SU-DHL-6 (cell line): ENCODE measurements at regions not wholly inside any gene's neighbourhood (a gene's known extent, or its start where the extent isn't known, plus 50 kb on each side); places are given as distances from the start of the nearest gene placed in this dataset.

Experiments
- H2AFZ ChIP-seq: fragments of 200-600 bp; sonication (generic); 2 replicates; pipeline ENCODE4 v1.6.1; 2014; ENCODE audit warnings: low read depth, mild to moderate bottlenecking, moderate library complexity, mixed read lengths, antibody characterized with exemption, low read length; ENCODE audit not compliant: severe bottlenecking
- H3F3A ChIP-seq: fragments of 200-600 bp; shearing (Covaris generic); 2 replicates; pipeline ENCODE4 v1.6.0; 2016; ENCODE audit warnings: antibody characterized with exemption, mild to moderate bottlenecking; ENCODE audit not compliant: insufficient read depth
- H3K27ac ChIP-seq: fragments of 200-600 bp; sonication (generic); 2 replicates; pipeline ENCODE4 v1.5.1; 2016; ENCODE audit warnings: low read depth, mild to moderate bottlenecking, low read length, moderate library complexity, mixed read lengths
- H3K27me3 ChIP-seq: fragments of 200-600 bp; sonication (generic), shearing (Covaris generic); 2 replicates; pipeline ENCODE4 v1.6.0; 2014; ENCODE audit warnings: mild to moderate bottlenecking, low read length
- H3K36me3 ChIP-seq: fragments of 200-600 bp; sonication (generic); 2 replicates; pipeline ENCODE4 v1.6.1; 2014; ENCODE audit warnings: mild to moderate bottlenecking, low read length, mixed read lengths
- H3K4me2 ChIP-seq: fragments of 300-600, 200-600 bp; shearing (Covaris generic), sonication (generic); 2 replicates; pipeline ENCODE4 v1.6.0; 2014; ENCODE audit warnings: low read length, low read depth, mild to moderate bottlenecking; ENCODE audit not compliant: poor library complexity, severe bottlenecking
- H3K4me3 ChIP-seq: fragments of 200-600 bp; sonication (generic); 2 replicates; pipeline ENCODE4 v1.5.1; 2014; ENCODE audit warnings: antibody characterized with exemption, low read length, mild to moderate bottlenecking, mixed read lengths; ENCODE audit not compliant: insufficient read depth, poor library complexity, severe bottlenecking
- H3K79me2 ChIP-seq: fragments of 200-600 bp; sonication (generic); 2 replicates; pipeline ENCODE4 v1.6.1; 2014; ENCODE audit warnings: mild to moderate bottlenecking, low read length, moderate library complexity; ENCODE audit not compliant: insufficient read depth
- H3K9ac ChIP-seq: fragments of 200-600 bp; sonication (generic); 2 replicates; pipeline ENCODE4 v1.7.0; 2014; ENCODE audit warnings: mild to moderate bottlenecking, low read length
- H3K9me2 ChIP-seq: fragments of 200-600 bp; sonication (generic); replicated peaks from 2 replicates; pipeline ENCODE4 v1.6.1; 2014; ENCODE audit warnings: low read length; ENCODE audit not compliant: insufficient read depth
- H3K9me3 ChIP-seq: fragments of 200-600 bp; sonication (generic); 2 replicates; pipeline ENCODE4 v1.6.1; 2014; ENCODE audit warnings: low read length, mixed read lengths; ENCODE audit not compliant: insufficient read depth
- H4K20me1 ChIP-seq: fragments of 200-600 bp; sonication (generic); 2 replicates; pipeline ENCODE4 v1.6.1; 2014; ENCODE audit warnings: low read depth, mild to moderate bottlenecking, antibody characterized with exemption, low read length, moderate library complexity, mixed read lengths
- EZH2phosphoT487 ChIP-seq: fragments of 200-600 bp; sonication (generic), shearing (Covaris generic); conservative IDR thresholded peaks from 2 replicates; pipeline ENCODE4 v1.6.1; 2018; ENCODE audit warnings: mild to moderate bottlenecking, antibody characterized with exemption, low read length, moderate library complexity, mixed read lengths
- TF ChIP-seq, protein P1 (sequence below): fragments of 200-600 bp; sonication (generic); IDR thresholded peaks from one replicate; pipeline ENCODE4 v1.5.1; 2017; ENCODE audit warnings: antibody characterized with exemption, mild to moderate bottlenecking, low read length, moderate library complexity; ENCODE audit not compliant: insufficient read depth, poor library complexity, severe bottlenecking

DNA sequence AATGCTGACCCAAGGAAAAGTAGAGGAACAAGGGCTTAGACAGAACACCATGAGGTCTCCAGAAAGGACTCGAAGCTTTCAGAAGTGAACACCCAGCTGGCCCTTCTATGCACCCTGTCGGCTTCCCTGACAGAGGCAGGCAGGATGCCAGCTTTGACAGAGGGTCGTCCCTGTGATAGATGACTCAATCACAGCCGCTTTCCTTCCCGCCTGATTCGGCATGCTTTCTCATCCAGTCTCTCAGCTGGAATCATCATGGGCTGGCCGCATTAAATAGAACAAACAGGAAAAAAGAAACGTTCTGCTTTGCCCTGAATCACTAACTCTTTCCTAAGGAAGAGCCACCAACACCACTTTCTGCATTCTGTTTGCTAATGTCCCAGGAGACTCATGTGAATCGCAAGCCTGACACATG lies 140.3 kb upstream of the RAB12 start:
- no peaks in the 10 kb centered on the region for H3K36me3 ChIP-seq
- H3K27ac ChIP-seq, result no peak overlapping the region
- no peaks in the 10 kb centered on the region for H3K27me3 ChIP-seq
- no peak overlapping the region for H3K9ac ChIP-seq
- H3K9me3 ChIP-seq, result no peaks in the 10 kb centered on the region
- no peaks in the 10 kb centered on the region for H3F3A ChIP-seq
- H4K20me1 ChIP-seq, result no peaks in the 10 kb centered on the region
- TF ChIP-seq EZH2phosphoT487, result no peak
- TF ChIP-seq, protein P1, sequence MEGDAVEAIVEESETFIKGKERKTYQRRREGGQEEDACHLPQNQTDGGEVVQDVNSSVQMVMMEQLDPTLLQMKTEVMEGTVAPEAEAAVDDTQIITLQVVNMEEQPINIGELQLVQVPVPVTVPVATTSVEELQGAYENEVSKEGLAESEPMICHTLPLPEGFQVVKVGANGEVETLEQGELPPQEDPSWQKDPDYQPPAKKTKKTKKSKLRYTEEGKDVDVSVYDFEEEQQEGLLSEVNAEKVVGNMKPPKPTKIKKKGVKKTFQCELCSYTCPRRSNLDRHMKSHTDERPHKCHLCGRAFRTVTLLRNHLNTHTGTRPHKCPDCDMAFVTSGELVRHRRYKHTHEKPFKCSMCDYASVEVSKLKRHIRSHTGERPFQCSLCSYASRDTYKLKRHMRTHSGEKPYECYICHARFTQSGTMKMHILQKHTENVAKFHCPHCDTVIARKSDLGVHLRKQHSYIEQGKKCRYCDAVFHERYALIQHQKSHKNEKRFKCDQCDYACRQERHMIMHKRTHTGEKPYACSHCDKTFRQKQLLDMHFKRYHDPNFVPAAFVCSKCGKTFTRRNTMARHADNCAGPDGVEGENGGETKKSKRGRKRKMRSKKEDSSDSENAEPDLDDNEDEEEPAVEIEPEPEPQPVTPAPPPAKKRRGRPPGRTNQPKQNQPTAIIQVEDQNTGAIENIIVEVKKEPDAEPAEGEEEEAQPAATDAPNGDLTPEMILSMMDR, result no peak
- H3K9me2 ChIP-seq, result no peaks in the 10 kb centered on the region
- H3K79me2 ChIP-seq, result no peaks in the 10 kb centered on the region
- no peak overlapping the region for H3K4me2 ChIP-seq
- H3K4me3 ChIP-seq, result no peak overlapping the region
- H2AFZ ChIP-seq, result no peak overlapping the region

DNA sequence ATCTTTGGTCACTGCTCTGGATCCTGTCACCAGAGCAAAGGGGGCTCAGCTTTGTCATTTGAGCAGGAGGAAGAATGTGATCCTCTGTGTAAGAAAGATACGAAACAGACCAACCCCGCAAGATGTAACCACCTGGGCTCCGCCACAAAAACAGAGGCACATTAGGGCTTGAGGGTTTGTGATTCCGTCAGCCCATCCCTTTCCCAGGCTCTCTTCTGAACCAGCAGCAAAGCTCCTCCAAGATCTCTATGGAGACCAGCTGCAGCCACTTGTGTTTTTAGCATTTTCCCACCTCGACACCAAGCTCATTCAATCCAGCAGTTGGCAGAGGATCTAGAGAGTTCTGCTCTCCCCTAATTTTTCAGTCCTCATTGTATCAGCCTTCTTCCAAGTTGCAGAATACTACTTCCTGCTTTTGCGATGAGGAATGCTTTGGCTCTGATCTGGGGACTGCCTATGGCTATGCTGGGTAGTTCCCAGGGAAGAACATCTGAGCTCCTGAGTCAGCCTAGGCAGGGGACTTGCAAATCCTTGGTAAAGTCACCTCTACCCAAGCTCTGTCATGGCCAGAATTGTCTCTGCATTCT lies 139.6 kb upstream of the RAB12 start:
- Histone ChIP-seq H3K9ac (no peak overlapping the region), H4K20me1 (no peaks in the 10 kb centered on the region), H3K27me3 (no peaks in the 10 kb centered on the region), H3K27ac (no peak overlapping the region), H3K9me2 (no peaks in the 10 kb centered on the region), H3K4me2 (no peak overlapping the region), H3K79me2 (no peaks in the 10 kb centered on the region), H3F3A (no peaks in the 10 kb centered on the region), H3K9me3 (no peaks in the 10 kb centered on the region), H2AFZ (no peak overlapping the region), H3K4me3 (no peak overlapping the region), H3K36me3 (no peaks in the 10 kb centered on the region)
- TF ChIP-seq, protein P1, result no peak
- TF ChIP-seq EZH2phosphoT487, result no peak

DNA sequence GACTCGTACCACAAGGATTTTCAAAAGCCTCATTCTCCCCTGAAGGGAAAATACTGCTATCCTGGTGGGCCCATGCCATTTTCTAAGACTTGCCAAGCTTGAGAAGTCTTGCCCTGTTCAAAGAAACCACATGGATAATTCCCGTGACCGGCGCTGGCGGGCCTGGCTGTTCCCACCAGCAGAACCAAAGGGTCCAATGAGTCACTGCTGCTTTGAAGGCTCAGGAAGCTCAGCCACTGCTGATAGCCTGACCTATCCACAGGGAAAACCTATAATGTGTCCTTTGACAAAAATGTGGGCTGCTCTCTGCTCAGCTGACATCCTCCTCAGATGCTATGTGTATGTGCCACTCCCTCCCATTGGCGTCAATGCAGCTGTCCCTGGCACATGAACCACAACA lies 137.9 kb upstream of the RAB12 start:
- no peak overlapping the region for H3K4me2 ChIP-seq
- no peaks in the 10 kb centered on the region for H3K9me2 ChIP-seq
- H3K27me3 ChIP-seq, result no peaks in the 10 kb centered on the region
- H3K4me3 ChIP-seq, result no peak overlapping the region
- H3K9me3 ChIP-seq, result no peaks in the 10 kb centered on the region
- no peaks in the 10 kb centered on the region for H4K20me1 ChIP-seq
- H3K27ac ChIP-seq, result no peak overlapping the region
- H3K36me3 ChIP-seq, result no peaks in the 10 kb centered on the region
- H3K9ac ChIP-seq, result no peak overlapping the region
- H3K79me2 ChIP-seq, result no peaks in the 10 kb centered on the region
- TF ChIP-seq, protein P1, result no peak
- no peak for TF ChIP-seq EZH2phosphoT487
- H3F3A ChIP-seq, result no peaks in the 10 kb centered on the region
- H2AFZ ChIP-seq, result no peak overlapping the region
